ENCODE measurements at regions not wholly inside any gene's neighbourhood (a gene's known extent, or its start where the extent isn't known, plus 50 kb on each side); places are given as distances from the start of the nearest gene placed in this dataset.

GRCh38 chr20:12327205-12327604 is 409.5 kb downstream of the BTBD3 start:
- CTCF ChIA-PET, result no interaction called here
- no peak for TF ChIP-seq CTCF (IDR thresholded peaks at IDR 0.05; ENCODE audit: control extremely low read depth, extremely low read depth, low read depth, missing control alignments)
- DNase-seq (ENCODE audit: extremely low spot score), result no peak
- POLR2A ChIA-PET, result no interaction called here

DNA sequence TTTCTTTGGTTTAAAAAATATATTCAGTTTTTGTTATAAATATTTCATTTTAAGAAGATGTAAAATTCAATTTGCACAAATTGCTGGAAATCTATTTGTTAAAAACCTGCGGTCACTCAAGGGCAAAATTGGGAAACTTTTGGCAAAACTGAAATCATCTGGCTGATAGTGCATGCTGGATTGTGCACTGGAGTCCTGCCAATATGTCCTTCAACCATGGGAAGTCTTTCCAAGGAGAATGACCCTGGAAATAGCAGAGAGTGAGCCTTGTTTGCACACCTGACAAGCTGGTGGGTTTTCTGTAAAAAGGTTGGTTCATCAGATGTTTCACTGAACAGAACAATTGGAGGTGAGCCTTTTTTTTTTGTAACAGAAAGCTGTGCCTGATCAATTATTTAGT is 413.5 kb downstream of the BTBD3 start:
- no peak for DNase-seq (ENCODE audit: extremely low spot score)
- no peak for TF ChIP-seq CTCF (IDR thresholded peaks at IDR 0.05; ENCODE audit: control extremely low read depth, extremely low read depth, low read depth, missing control alignments)
- ChIA-PET CTCF (no interaction called here), POLR2A (no interaction called here)

- ChIA-PET POLR2A (no interaction called here), CTCF (no interaction called here)
- no peak for DNase-seq (ENCODE audit: extremely low spot score)
- TF ChIP-seq CTCF (IDR thresholded peaks at IDR 0.05; ENCODE audit: control extremely low read depth, extremely low read depth, low read depth, missing control alignments), result no peak
These were observed 419.9 kb downstream of the BTBD3 start for GRCh38 chr20:12337601-12338000.

- no peak for DNase-seq (ENCODE audit: extremely low spot score)
- POLR2A ChIA-PET, result no interaction called here
- CTCF ChIA-PET, result no interaction called here
- TF ChIP-seq CTCF (IDR thresholded peaks at IDR 0.05; ENCODE audit: control extremely low read depth, extremely low read depth, low read depth, missing control alignments), result no peak
These were observed 428.3 kb downstream of the BTBD3 start for GRCh38 chr20:12345978-12346377.

DNA sequence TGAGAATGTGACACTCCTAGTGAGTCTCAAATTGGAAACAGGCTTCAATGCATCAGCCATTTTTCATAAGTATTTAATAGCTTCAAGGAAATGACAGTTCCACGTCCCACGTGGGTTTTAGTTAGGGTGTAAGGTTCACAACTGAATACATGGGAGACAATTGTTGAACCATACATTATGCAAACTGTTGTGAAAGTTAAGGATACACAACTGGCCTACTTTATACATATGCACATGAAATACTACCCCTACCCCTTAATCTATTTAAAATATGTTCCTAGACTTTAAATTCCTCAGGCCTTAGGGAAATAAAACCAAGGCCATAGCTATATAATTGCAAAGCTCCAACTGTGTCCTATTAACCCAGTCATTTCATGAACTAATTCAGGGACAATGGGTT is 436.1 kb downstream of the BTBD3 start:
- CTCF ChIA-PET, result interaction anchor here (1.1 kb wide), 1 partner anchor 25 kb away, joined by 4 read pairs; no protein-coding TSS in a partner anchor
- POLR2A ChIA-PET, result no interaction called here
- no peak for DNase-seq (ENCODE audit: extremely low spot score)

DNA sequence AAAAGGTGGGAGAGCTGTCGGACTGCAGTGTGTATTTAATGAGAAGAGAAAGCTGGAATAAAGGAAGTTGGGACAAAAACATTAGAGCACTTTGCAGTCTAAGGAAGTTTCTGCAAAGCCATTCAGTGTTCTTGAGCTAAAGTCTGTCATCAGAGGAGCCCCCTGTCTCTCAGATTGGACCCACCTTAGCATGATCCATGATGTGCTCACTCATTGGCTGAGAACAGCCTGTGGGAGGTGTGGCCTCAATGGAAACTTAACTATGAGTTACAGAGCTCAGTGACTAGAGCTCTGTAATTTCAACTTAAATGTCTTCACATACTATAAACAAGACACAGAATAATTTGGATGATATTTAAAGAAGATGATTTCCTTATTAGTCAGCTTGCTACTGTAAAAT is 437.0 kb downstream of the BTBD3 start:
- POLR2A ChIA-PET, result no interaction called here
- no peak for DNase-seq (ENCODE audit: extremely low spot score)
- TF ChIP-seq CTCF (IDR thresholded peaks at IDR 0.05; ENCODE audit: control extremely low read depth, extremely low read depth, low read depth, missing control alignments), result no peak
- CTCF ChIA-PET, result interaction anchor here (1.1 kb wide), 1 partner anchor 26 kb away, joined by 4 read pairs; no protein-coding TSS in a partner anchor

More for the DNA sequence above, 436.1 kb downstream of the BTBD3 start:
- TF ChIP-seq CTCF (IDR thresholded peaks at IDR 0.05; ENCODE audit: control extremely low read depth, extremely low read depth, low read depth, missing control alignments), result no peak

DNA sequence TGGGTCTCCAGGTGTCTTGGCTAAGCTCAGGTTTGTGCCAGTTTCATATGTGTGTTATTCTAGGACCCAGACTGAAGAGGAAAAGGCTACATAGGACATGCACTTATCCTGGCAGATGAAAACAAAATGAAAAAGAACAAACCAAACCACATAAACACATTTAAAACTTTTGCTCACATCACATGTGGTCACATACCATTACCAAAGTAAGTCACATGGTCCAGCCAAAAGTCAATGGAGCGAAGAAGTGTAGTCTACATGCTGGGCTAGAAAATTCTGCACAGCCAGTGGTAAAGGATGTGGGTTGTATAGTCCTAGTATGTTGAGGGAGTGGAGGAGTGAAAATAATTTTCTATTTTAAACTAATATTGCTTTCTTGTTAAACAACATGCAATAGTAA is 437.5 kb downstream of the BTBD3 start:
- CTCF ChIA-PET, result no interaction called here
- TF ChIP-seq CTCF (IDR thresholded peaks at IDR 0.05; ENCODE audit: control extremely low read depth, extremely low read depth, low read depth, missing control alignments), result no peak
- DNase-seq (ENCODE audit: extremely low spot score), result no peak
- POLR2A ChIA-PET, result no interaction called here

Data from GM10248 (cell line).